ENCODE measurements at regions not wholly inside any gene's neighbourhood (a gene's known extent, or its start where the extent isn't known, plus 50 kb on each side); places are given as distances from the start of the nearest gene placed in this dataset.

DNA sequence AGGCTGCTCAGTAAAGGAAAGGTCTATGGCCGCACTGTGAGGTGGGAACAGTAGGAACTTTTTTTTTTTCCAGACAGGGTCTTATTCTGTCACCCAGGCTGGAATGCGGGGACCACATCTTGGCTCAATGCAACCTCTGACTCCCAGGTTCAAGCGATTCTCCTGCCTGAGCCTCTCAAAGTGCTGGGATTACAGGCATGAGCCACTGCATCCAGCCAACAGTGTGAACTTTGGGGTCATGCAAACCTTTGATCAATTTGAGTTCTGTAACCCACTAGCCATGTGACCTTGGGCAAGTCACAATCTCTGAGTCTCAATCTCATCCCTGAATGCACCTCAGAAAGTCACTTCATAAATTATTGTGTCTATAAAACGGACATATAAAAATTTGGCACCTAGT lies 286.8 kb upstream of the CTNNB1 start:
- Histone ChIP-seq H3K9me3 (ENCODE audit: control insufficient read depth in 2 of 3, low read length in 3 of 3) (no peaks in the 10 kb centered on the region), H3K27me3 (ENCODE audit: control insufficient read depth in 2 of 2, insufficient read depth in 2 of 2, low read length in 2 of 2) (no peaks in the 10 kb centered on the region), H3K4me3 (ENCODE audit: low read length) (no peak overlapping the region), H3K27ac (ENCODE audit: low read depth, low read length) (no peak overlapping the region), H3K4me1 (ENCODE audit: control insufficient read depth in 2 of 2, insufficient read depth in 2 of 2, low read length in 2 of 2) (no peaks in the 10 kb centered on the region), H3K36me3 (ENCODE audit: control insufficient read depth in 2 of 3, insufficient read depth in 3 of 3, low read length in 3 of 3) (no peaks in the 10 kb centered on the region)
- ChIA-PET POLR2A (no interaction called here), CTCF (no interaction called here)
- peaks cover 0 to 24% (median 10%) of the 10 kb centered on the region in 5 donors for H3K27me3 Mint-ChIP-seq
- DNase-seq (no peak), ATAC-seq (no peak)
- H3K4me3 Mint-ChIP-seq = no peak overlapping the region
- intact Hi-C loops (cut with micrococcal nuclease) = no loop called here
- H3K27ac Mint-ChIP-seq = no peak overlapping the region
- H3K4me1 Mint-ChIP-seq = no peaks in the 10 kb centered on the region
- no peaks in the 10 kb centered on the region for H3K9me3 Mint-ChIP-seq
- peaks cover 0 to 4% (median 0%) of the 10 kb centered on the region in 5 donors for H3K36me3 Mint-ChIP-seq

DNA sequence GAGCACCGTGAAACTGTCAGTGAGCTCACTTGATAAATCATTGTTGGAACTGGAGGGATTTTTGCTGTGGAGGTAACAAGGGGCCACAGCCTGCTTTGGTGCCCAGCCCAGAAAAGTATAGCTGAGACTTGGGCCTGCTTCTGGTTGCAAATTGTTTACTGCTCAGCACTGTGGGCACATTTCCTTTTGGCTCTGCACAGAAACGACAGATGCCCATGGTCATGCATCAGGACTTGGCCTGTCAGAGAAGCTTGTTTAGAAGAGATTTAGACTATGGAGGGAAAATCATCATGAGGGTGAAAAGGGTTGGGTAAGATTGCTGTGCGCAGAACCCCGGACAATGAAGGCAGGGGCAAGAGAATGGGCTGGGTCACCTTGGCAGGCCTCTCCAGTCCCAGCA lies 286.1 kb upstream of the CTNNB1 start:
- no peaks in the 10 kb centered on the region for H3K4me1 ChIP-seq (ENCODE audit: control insufficient read depth in 2 of 2, insufficient read depth in 2 of 2, low read length in 2 of 2)
- no peak overlapping the region for H3K27ac ChIP-seq (ENCODE audit: low read depth, low read length)
- no peaks in the 10 kb centered on the region for H3K27me3 ChIP-seq (ENCODE audit: control insufficient read depth in 2 of 2, insufficient read depth in 2 of 2, low read length in 2 of 2)
- peaks cover 0 to 4% (median 0%) of the 10 kb centered on the region in 5 donors for H3K36me3 Mint-ChIP-seq
- no peak overlapping the region for H3K4me3 ChIP-seq (ENCODE audit: low read length)
- CTCF ChIA-PET = no interaction called here
- H3K36me3 ChIP-seq (ENCODE audit: control insufficient read depth in 2 of 3, insufficient read depth in 3 of 3, low read length in 3 of 3) = no peaks in the 10 kb centered on the region
- no peak overlapping the region for H3K4me3 Mint-ChIP-seq
- intact Hi-C loops (cut with micrococcal nuclease) = no loop called here
- no peaks in the 10 kb centered on the region for H3K4me1 Mint-ChIP-seq
- POLR2A ChIA-PET = no interaction called here
- ATAC-seq = no peak
- H3K27me3 Mint-ChIP-seq = peaks cover 0 to 24% (median 10%) of the 10 kb centered on the region in 5 donors
- H3K9me3 ChIP-seq (ENCODE audit: control insufficient read depth in 2 of 3, low read length in 3 of 3) = no peaks in the 10 kb centered on the region
- no peak overlapping the region for H3K27ac Mint-ChIP-seq
- H3K9me3 Mint-ChIP-seq = no peaks in the 10 kb centered on the region
- DNase-seq = no peak

DNA sequence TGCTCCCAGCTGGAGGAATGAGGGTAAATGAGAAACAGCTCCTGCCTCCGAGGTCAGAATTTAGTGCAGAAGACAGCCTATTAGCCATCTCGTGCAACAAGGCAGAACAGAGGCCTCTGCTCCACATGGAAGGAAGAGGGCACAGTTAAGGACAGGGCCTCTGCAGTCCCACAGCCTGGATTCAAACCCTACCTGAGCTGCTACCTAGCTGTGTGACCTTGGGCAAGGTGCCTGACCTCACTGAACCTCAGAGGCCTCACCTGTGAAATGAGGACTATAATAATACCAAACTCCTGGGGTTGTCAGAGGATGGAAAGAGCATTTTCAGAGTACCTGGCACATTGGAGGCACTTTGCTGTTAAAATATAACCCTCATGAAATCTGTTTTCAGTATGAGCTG lies 285.7 kb upstream of the CTNNB1 start:
- no peaks in the 10 kb centered on the region for H3K4me1 ChIP-seq (ENCODE audit: control insufficient read depth in 2 of 2, insufficient read depth in 2 of 2, low read length in 2 of 2)
- Mint-ChIP-seq H3K9me3 (no peaks in the 10 kb centered on the region), H3K27ac (no peak overlapping the region), H3K4me3 (no peak overlapping the region), H3K27me3 (peaks cover 0 to 24% (median 10%) of the 10 kb centered on the region in 5 donors), H3K36me3 (peaks cover 0 to 4% (median 0%) of the 10 kb centered on the region in 5 donors), H3K4me1 (no peaks in the 10 kb centered on the region)
- H3K27ac ChIP-seq (ENCODE audit: low read depth, low read length) = no peak overlapping the region
- intact Hi-C loops (cut with micrococcal nuclease) = no loop called here
- no peaks in the 10 kb centered on the region for H3K27me3 ChIP-seq (ENCODE audit: control insufficient read depth in 2 of 2, insufficient read depth in 2 of 2, low read length in 2 of 2)
- POLR2A ChIA-PET = no interaction called here
- ATAC-seq = no peak
- no peaks in the 10 kb centered on the region for H3K9me3 ChIP-seq (ENCODE audit: control insufficient read depth in 2 of 3, low read length in 3 of 3)
- no peak overlapping the region for H3K4me3 ChIP-seq (ENCODE audit: low read length)
- CTCF ChIA-PET = no interaction called here
- H3K36me3 ChIP-seq (ENCODE audit: control insufficient read depth in 2 of 3, insufficient read depth in 3 of 3, low read length in 3 of 3) = no peaks in the 10 kb centered on the region
- DNase-seq = no peak

DNA sequence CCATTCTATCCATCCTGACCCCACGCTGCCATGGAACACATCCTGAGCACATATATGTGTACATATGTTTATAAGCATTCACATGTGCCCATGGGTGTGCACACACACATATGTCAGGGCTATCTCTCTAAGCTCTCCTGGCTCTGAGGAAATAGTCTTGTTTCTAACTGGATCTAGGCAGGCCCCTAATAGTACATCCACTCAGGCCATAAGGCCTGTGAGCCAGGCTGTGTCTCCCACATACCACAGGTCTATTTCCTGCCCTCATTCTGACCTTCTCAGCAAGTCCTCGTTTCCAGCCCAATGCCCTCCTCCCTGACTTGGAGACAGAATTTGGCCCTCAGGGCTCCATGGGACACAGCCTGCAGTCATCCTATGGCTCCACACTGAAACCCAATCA lies 284.8 kb upstream of the CTNNB1 start:
- Mint-ChIP-seq H3K27ac (no peak overlapping the region), H3K36me3 (peaks cover 0 to 4% (median 0%) of the 10 kb centered on the region in 5 donors), H3K4me3 (no peak overlapping the region), H3K9me3 (no peaks in the 10 kb centered on the region), H3K4me1 (no peaks in the 10 kb centered on the region), H3K27me3 (peaks cover 0 to 21% (median 10%) of the 10 kb centered on the region in 5 donors)
- intact Hi-C loops (cut with micrococcal nuclease) = no loop called here
- no peak for ATAC-seq
- Histone ChIP-seq H3K27me3 (ENCODE audit: control insufficient read depth in 2 of 2, insufficient read depth in 2 of 2, low read length in 2 of 2) (no peaks in the 10 kb centered on the region), H3K4me1 (ENCODE audit: control insufficient read depth in 2 of 2, insufficient read depth in 2 of 2, low read length in 2 of 2) (no peaks in the 10 kb centered on the region), H3K36me3 (ENCODE audit: control insufficient read depth in 2 of 3, insufficient read depth in 3 of 3, low read length in 3 of 3) (no peaks in the 10 kb centered on the region), H3K4me3 (ENCODE audit: low read length) (no peak overlapping the region), H3K9me3 (ENCODE audit: control insufficient read depth in 2 of 3, low read length in 3 of 3) (no peaks in the 10 kb centered on the region), H3K27ac (ENCODE audit: low read depth, low read length) (no peak overlapping the region)
- DNase-seq = no peak
- ChIA-PET POLR2A (no interaction called here), CTCF (no interaction called here)

DNA sequence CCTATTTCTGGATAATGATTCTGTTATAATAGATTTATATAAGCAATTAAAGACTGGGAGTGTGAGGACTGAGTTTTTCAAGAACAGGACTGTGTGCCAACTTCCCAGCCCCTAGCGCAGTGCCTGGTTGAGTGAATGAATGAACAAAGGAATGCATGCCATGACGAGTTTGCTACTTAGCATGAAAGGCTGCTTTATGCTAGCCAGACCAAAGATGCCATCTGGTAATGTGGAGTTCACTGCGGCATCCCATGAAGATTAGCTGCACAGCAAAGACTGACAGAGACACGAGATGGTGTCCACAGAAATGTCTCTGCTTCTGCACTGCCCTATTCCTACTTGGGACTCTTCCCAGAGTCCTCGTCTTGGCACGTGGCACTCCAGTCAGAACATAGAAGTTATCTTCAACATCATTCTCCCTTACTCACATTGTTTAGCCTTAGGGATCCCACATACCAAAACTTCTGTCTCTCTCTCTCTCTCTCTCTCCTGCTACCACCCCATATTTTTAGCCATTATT lies 283.9 kb upstream of the CTNNB1 start:
- Mint-ChIP-seq H3K36me3 (peaks cover 0 to 4% (median 0%) of the 10 kb centered on the region in 5 donors), H3K4me1 (no peaks in the 10 kb centered on the region), H3K9me3 (no peaks in the 10 kb centered on the region), H3K27me3 (peaks cover 0 to 20% (median 7%) of the 10 kb centered on the region in 5 donors), H3K27ac (no peak overlapping the region), H3K4me3 (no peak overlapping the region)
- Histone ChIP-seq H3K36me3 (ENCODE audit: control insufficient read depth in 2 of 3, insufficient read depth in 3 of 3, low read length in 3 of 3) (no peaks in the 10 kb centered on the region), H3K4me1 (ENCODE audit: control insufficient read depth in 2 of 2, insufficient read depth in 2 of 2, low read length in 2 of 2) (no peaks in the 10 kb centered on the region), H3K9me3 (ENCODE audit: control insufficient read depth in 2 of 3, low read length in 3 of 3) (no peaks in the 10 kb centered on the region), H3K27me3 (ENCODE audit: control insufficient read depth in 2 of 2, insufficient read depth in 2 of 2, low read length in 2 of 2) (no peaks in the 10 kb centered on the region), H3K4me3 (ENCODE audit: low read length) (no peak overlapping the region), H3K27ac (ENCODE audit: low read depth, low read length) (no peak overlapping the region)
- ChIA-PET CTCF (interaction anchor here (0.9 kb wide), 1 partner anchor 15 kb away, joined by 3 read pairs; no protein-coding TSS in a partner anchor), POLR2A (no interaction called here)
- DNase-seq (no peak), ATAC-seq (no peak)
- intact Hi-C loops (cut with micrococcal nuclease) = no loop called here

DNA sequence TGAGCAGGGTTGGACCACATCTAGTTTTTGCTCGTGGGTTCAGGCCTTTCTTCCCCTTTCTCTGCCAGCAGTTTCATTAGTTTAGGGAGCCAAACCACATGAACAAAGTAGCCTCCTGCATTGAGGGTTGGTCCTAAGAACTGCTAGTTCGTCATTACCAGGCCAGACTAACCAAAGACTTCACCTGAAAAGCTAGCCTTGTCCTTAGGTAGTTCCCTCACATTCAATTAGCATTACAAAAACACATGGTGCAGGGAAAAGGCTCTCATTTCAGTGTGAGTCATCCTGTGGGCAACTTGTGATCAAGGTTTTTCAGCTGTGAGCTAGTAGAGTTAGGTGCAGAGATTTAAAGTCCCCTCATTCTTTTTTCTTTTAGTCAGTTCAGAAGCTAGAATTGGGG lies 279.3 kb upstream of the CTNNB1 start:
- H3K27ac Mint-ChIP-seq = no peak overlapping the region
- DNase-seq = no peak
- ATAC-seq = no peak

DNA sequence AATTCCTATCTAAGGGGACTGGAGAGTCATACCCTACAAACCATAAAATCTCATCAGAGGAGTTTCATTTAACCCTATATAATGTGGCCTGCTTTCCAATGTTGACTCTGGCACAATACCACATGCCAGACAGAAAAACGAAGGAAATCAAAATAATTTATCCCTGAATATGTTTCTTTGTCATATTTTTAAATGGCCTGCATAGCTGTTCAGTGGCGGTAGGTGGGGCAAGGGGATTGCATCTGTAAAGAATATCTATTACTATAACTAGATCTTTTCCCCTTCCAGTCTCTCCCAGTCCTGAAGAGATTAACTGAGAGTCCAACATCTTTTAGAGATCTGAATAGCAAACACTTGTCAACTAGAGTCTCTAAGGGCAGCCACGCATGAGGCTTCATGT lies 278.1 kb upstream of the CTNNB1 start:
- Mint-ChIP-seq H3K9me3 (peaks cover 0 to 3% (median 0%) of the 10 kb centered on the region in 11 donors), H3K4me1 (no peaks in the 10 kb centered on the region), H3K4me3 (no peak overlapping the region), H3K27me3 (peaks cover 3 to 9% (median 6%) of the 10 kb centered on the region in 5 donors), H3K36me3 (peaks cover 0 to 4% (median 0%) of the 10 kb centered on the region in 5 donors), H3K27ac (no peak overlapping the region)
- Histone ChIP-seq H3K9me3 (ENCODE audit: control insufficient read depth in 2 of 3, low read length in 3 of 3) (no peaks in the 10 kb centered on the region), H3K4me3 (ENCODE audit: low read length) (no peak overlapping the region), H3K36me3 (ENCODE audit: control insufficient read depth in 2 of 3, insufficient read depth in 3 of 3, low read length in 3 of 3) (no peaks in the 10 kb centered on the region), H3K4me1 (ENCODE audit: control insufficient read depth in 2 of 2, insufficient read depth in 2 of 2, low read length in 2 of 2) (no peaks in the 10 kb centered on the region), H3K27ac (ENCODE audit: low read depth, low read length) (no peak overlapping the region), H3K27me3 (ENCODE audit: control insufficient read depth in 2 of 2, insufficient read depth in 2 of 2, low read length in 2 of 2) (no peaks in the 10 kb centered on the region)
- intact Hi-C loops (cut with micrococcal nuclease) = no loop called here
- CTCF ChIA-PET = no interaction called here
- POLR2A ChIA-PET = no interaction called here
- ATAC-seq (no peak), DNase-seq (no peak)

More for the DNA sequence above, 279.3 kb upstream of the CTNNB1 start:
- POLR2A ChIA-PET = no interaction called here
- CTCF ChIA-PET = no interaction called here
- Histone ChIP-seq H3K27ac (ENCODE audit: low read depth, low read length) (no peak overlapping the region), H3K4me1 (ENCODE audit: control insufficient read depth in 2 of 2, insufficient read depth in 2 of 2, low read length in 2 of 2) (no peaks in the 10 kb centered on the region), H3K4me3 (ENCODE audit: low read length) (no peak overlapping the region), H3K9me3 (ENCODE audit: control insufficient read depth in 2 of 3, low read length in 3 of 3) (no peaks in the 10 kb centered on the region), H3K36me3 (ENCODE audit: control insufficient read depth in 2 of 3, insufficient read depth in 3 of 3, low read length in 3 of 3) (no peaks in the 10 kb centered on the region), H3K27me3 (ENCODE audit: control insufficient read depth in 2 of 2, insufficient read depth in 2 of 2, low read length in 2 of 2) (no peaks in the 10 kb centered on the region)
- peaks cover 0 to 4% (median 0%) of the 10 kb centered on the region in 5 donors for H3K36me3 Mint-ChIP-seq
- no peaks in the 10 kb centered on the region for H3K4me1 Mint-ChIP-seq
- H3K9me3 Mint-ChIP-seq = peaks cover 0 to 3% (median 0%) of the 10 kb centered on the region in 11 donors
- H3K27me3 Mint-ChIP-seq = peaks cover 0 to 6% (median 4%) of the 10 kb centered on the region in 5 donors
- intact Hi-C loops (cut with micrococcal nuclease) = no loop called here
- H3K4me3 Mint-ChIP-seq = no peak overlapping the region
